ENCODE measurements at regions not wholly inside any gene's neighbourhood (a gene's known extent, or its start where the extent isn't known, plus 50 kb on each side); places are given as distances from the start of the nearest gene placed in this dataset.

DNA sequence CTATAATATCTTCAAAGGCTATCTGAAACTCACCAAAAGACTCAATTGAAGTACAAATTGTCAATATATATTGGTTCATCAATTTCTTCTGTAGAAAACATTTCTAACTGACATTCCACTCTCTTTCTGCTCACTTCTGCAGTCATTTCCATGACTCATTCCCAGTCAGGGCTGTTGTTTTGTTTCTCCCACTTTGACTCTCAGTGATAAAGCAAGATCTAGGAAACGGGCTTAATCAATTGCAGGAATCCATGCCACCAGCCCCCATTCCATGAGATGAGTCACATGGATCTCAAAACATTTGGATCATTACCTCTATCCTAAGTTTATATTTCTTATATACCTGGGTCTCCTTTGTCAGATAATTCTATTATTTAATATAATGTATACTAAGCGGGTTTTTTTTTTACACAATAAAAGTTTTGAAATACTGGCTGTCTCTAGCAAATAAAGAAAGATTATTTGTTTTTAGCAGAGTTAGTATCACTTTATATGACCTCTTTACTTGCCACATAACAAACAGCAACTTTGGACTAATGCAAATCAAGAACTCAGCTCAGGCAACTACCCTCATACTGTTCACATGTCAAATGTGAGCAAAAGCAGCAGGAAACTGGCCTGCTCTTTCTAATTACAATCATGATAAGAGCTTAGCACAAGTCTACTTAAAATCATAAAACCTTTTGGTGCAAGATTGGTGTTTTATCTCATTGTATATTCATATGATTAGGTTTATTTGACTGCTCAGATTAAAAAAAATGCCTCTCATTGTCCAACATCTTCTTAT, 251.1 kb upstream of the PIK3C3 start:
- TF ChIP-seq, protein P1, sequence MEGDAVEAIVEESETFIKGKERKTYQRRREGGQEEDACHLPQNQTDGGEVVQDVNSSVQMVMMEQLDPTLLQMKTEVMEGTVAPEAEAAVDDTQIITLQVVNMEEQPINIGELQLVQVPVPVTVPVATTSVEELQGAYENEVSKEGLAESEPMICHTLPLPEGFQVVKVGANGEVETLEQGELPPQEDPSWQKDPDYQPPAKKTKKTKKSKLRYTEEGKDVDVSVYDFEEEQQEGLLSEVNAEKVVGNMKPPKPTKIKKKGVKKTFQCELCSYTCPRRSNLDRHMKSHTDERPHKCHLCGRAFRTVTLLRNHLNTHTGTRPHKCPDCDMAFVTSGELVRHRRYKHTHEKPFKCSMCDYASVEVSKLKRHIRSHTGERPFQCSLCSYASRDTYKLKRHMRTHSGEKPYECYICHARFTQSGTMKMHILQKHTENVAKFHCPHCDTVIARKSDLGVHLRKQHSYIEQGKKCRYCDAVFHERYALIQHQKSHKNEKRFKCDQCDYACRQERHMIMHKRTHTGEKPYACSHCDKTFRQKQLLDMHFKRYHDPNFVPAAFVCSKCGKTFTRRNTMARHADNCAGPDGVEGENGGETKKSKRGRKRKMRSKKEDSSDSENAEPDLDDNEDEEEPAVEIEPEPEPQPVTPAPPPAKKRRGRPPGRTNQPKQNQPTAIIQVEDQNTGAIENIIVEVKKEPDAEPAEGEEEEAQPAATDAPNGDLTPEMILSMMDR (IDR thresholded peaks at IDR 0.05), result no peak
- no peak for TF ChIP-seq EP300 (IDR thresholded peaks at IDR 0.05)
